Endodermal cell (in vitro differentiated cells): ENCODE measurements at regions not wholly inside any gene's neighbourhood (a gene's known extent, or its start where the extent isn't known, plus 50 kb on each side); places are given as distances from the start of the nearest gene placed in this dataset.

Experiments
- DNase-seq: peaks from one replicate; pipeline ENCODE4 v3.0.0-alpha.2; 2017
- H3K27ac ChIP-seq: 2 replicates; pipeline ENCODE4 v1.5.1; 2013; ENCODE audit warnings: mild to moderate bottlenecking, low read depth, low read length, moderate library complexity
- H3K27me3 ChIP-seq: 2 replicates; pipeline ENCODE4 v1.6.1; 2013; ENCODE audit warnings: mild to moderate bottlenecking, low read length, moderate library complexity; ENCODE audit not compliant: insufficient read depth, control insufficient read depth, poor library complexity, severe bottlenecking
- H3K36me3 ChIP-seq: 2 replicates; pipeline ENCODE4 v1.7.0; 2013; ENCODE audit warnings: mild to moderate bottlenecking, low read length, moderate library complexity; ENCODE audit not compliant: control insufficient read depth, insufficient read depth
- H3K4me1 ChIP-seq: one replicate; pipeline ENCODE4 v1.7.0; 2013; ENCODE audit warnings: low read length; ENCODE audit not compliant: control insufficient read depth, insufficient read depth
- H3K4me3 ChIP-seq: 2 replicates; pipeline ENCODE4 v1.5.1; 2013; ENCODE audit warnings: mild to moderate bottlenecking, low read length, moderate library complexity
- H3K9ac ChIP-seq: 2 replicates; pipeline ENCODE4 v1.6.1; 2013; ENCODE audit warnings: mild to moderate bottlenecking, low read length, moderate library complexity; ENCODE audit not compliant: poor library complexity, severe bottlenecking; ENCODE audit errors: extremely low read depth
- H3K9me3 ChIP-seq: 2 replicates; pipeline ENCODE4 v1.6.1; 2013; ENCODE audit warnings: mild to moderate bottlenecking, low read length, moderate library complexity; ENCODE audit not compliant: control insufficient read depth
- H3K27ac Mint-ChIP-seq: 2 replicates; pipeline ENCODE4 v1.8.0; 2020; ENCODE audit warnings: mixed read lengths
- H3K27me3 Mint-ChIP-seq: 2 replicates; pipeline ENCODE4 v1.8.0; 2021; ENCODE audit warnings: mild to moderate bottlenecking, mixed read lengths; ENCODE audit not compliant: insufficient read depth
- H3K36me3 Mint-ChIP-seq: 2 replicates; pipeline ENCODE4 v1.8.0; 2020; ENCODE audit warnings: low read depth, mixed read lengths
- H3K4me1 Mint-ChIP-seq: 2 replicates; pipeline ENCODE4 v1.8.0; 2020; ENCODE audit warnings: mixed read lengths
- H3K4me3 Mint-ChIP-seq: 2 replicates; pipeline ENCODE4 v1.8.0; 2020; ENCODE audit warnings: mild to moderate bottlenecking, moderate library complexity, mixed read lengths
- H3K9me3 Mint-ChIP-seq: 2 replicates; pipeline ENCODE4 v1.8.0; 2020; ENCODE audit warnings: mild to moderate bottlenecking, mixed read lengths
- WGBS, 2 experiments: methylation state at CpG; one replicate each; pipeline versions ENCODE4 v1.1.5 to v1.1.7; 2013; ENCODE audit warnings: missing lambda C conversion rate in 2 of 2, mixed read lengths in 1 of 2; ENCODE audit not compliant: insufficient coverage in 1 of 2, insufficient read length in 1 of 2; 5-methylcytosine and 5-hydroxymethylcytosine counted together
- TF ChIP-seq, protein P1 (sequence below): fragments of 200-600 bp; sonication (generic); conservative IDR thresholded peaks from 2 replicates; pipeline ENCODE4 v1.5.0; 2021; ENCODE audit warnings: antibody characterized with exemption, mild to moderate bottlenecking

DNA sequence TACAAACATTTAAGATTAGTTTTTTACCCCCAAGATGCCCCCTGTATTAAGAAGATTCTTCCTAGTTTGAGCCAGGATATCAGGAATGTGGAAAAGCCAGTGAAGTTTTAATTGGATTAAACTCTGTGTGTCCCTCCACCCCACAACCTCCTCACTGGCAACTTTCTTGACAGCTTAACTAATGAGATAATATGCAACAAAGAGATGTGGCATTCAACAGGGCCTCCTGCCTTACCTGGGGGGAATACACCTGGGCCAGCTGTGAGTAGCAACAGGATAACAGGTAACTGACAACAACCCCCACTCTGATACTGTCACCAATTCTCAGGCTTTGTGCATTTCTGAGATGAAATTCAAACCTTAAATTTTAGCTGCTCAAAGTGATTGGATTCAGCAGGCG, 512.3 kb downstream of the TFAP2B start:
- peak; percentile 76 for DNase-seq
- TF ChIP-seq, protein P1, sequence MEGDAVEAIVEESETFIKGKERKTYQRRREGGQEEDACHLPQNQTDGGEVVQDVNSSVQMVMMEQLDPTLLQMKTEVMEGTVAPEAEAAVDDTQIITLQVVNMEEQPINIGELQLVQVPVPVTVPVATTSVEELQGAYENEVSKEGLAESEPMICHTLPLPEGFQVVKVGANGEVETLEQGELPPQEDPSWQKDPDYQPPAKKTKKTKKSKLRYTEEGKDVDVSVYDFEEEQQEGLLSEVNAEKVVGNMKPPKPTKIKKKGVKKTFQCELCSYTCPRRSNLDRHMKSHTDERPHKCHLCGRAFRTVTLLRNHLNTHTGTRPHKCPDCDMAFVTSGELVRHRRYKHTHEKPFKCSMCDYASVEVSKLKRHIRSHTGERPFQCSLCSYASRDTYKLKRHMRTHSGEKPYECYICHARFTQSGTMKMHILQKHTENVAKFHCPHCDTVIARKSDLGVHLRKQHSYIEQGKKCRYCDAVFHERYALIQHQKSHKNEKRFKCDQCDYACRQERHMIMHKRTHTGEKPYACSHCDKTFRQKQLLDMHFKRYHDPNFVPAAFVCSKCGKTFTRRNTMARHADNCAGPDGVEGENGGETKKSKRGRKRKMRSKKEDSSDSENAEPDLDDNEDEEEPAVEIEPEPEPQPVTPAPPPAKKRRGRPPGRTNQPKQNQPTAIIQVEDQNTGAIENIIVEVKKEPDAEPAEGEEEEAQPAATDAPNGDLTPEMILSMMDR = no peak
- H3K4me1 Mint-ChIP-seq = peaks cover 20% of the 10 kb centered on the region
- Histone ChIP-seq H3K4me1 (peaks cover 8% of the 10 kb centered on the region), H3K9ac (no peak overlapping the region), H3K4me3 (no peak overlapping the region), H3K27me3 (no peaks in the 10 kb centered on the region), H3K27ac (no peak overlapping the region), H3K36me3 (no peaks in the 10 kb centered on the region), H3K9me3 (no peaks in the 10 kb centered on the region)
- WGBS, 2 experiments = 84 to 100% methylated on average over 1 of the region's 1 CpG
- H3K27me3 Mint-ChIP-seq = peaks cover 3% of the 10 kb centered on the region
- H3K27ac Mint-ChIP-seq = peak overlapping the region; percentile 87
- no peaks in the 10 kb centered on the region for H3K36me3 Mint-ChIP-seq
- no peaks in the 10 kb centered on the region for H3K9me3 Mint-ChIP-seq
- peak overlapping the region; percentile 7 for H3K4me3 Mint-ChIP-seq

DNA sequence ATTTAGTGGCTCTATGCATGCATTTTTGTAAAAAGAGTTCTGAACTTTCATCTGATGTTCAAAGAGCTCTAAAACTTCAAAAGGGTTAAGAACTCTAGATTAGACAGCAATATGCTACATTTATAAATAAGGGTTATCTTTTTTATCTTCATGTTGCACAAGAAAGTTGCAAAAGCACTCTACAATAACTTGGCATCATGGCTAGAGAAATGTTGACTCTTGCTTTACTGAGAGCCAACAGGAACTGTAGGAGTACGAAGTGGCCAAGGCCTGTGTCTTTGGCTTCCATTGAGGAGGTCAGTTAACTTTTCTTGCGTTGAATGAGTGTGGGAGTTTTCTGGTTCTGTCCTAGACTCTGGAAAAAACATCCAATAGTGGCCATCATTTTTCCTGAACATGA, 516.9 kb downstream of the TFAP2B start:
- H3K9me3 Mint-ChIP-seq = no peaks in the 10 kb centered on the region
- peaks cover 12% of the 10 kb centered on the region for H3K4me1 Mint-ChIP-seq
- no peak overlapping the region for H3K27ac Mint-ChIP-seq

DNA sequence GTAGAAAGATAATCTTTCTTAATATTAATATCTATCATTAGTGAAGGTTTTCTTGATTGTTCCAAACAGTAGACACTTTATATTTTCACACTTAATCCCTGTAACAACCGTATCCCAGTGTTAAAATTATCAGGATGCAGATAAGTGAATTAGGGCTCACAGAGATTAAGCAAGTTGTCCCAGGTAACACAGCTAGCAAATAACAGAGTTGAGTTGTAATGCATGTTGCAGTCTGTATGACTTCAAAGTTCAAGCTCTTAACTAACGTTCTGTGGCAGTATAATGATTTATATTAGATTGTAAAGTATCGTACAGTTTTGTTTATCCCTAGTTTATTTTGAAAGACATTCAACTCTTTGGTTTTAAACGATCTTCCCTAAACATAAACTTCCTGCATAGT, 517.5 kb downstream of the TFAP2B start:
- peaks cover 5% of the 10 kb centered on the region for H3K4me1 Mint-ChIP-seq
- no peak for DNase-seq
- Histone ChIP-seq H3K27me3 (no peaks in the 10 kb centered on the region), H3K9me3 (no peaks in the 10 kb centered on the region), H3K4me1 (peaks cover 21% of the 10 kb centered on the region), H3K4me3 (no peak overlapping the region), H3K9ac (no peak overlapping the region), H3K27ac (no peak overlapping the region), H3K36me3 (no peaks in the 10 kb centered on the region)
- no peaks in the 10 kb centered on the region for H3K9me3 Mint-ChIP-seq
- 67 to 77% methylated on average over 1 to 3 of the region's 4 CpGs for WGBS, 2 experiments
- TF ChIP-seq, protein P1 = no peak
- H3K4me3 Mint-ChIP-seq = no peak overlapping the region
- H3K36me3 Mint-ChIP-seq = no peaks in the 10 kb centered on the region
- peaks cover 7% of the 10 kb centered on the region for H3K27me3 Mint-ChIP-seq
- H3K27ac Mint-ChIP-seq = no peak overlapping the region

More for the DNA sequence above, 516.9 kb downstream of the TFAP2B start:
- peaks cover 7% of the 10 kb centered on the region for H3K27me3 Mint-ChIP-seq
- Histone ChIP-seq H3K27me3 (no peaks in the 10 kb centered on the region), H3K36me3 (no peaks in the 10 kb centered on the region), H3K27ac (no peak overlapping the region), H3K9ac (no peak overlapping the region), H3K4me3 (no peak overlapping the region), H3K9me3 (no peaks in the 10 kb centered on the region), H3K4me1 (peaks cover 21% of the 10 kb centered on the region)
- DNase-seq = no peak
- TF ChIP-seq, protein P1 = no peak
- no peak overlapping the region for H3K4me3 Mint-ChIP-seq
- no peaks in the 10 kb centered on the region for H3K36me3 Mint-ChIP-seq
- 94 to 95% methylated on average over 2 of the region's 2 CpGs for WGBS, 2 experiments
